GM12891 (cell line): ENCODE measurements at regions not wholly inside any gene's neighbourhood (a gene's known extent, or its start where the extent isn't known, plus 50 kb on each side); places are given as distances from the start of the nearest gene placed in this dataset.

Source experiments
- POLR2A ChIP-seq: IDR thresholded peaks from 2 replicates; pipeline ENCODE4 v1.6.1; 2011; ENCODE audit warnings: low read depth, low read length, control low read depth
- POLR2AphosphoS5 ChIP-seq: IDR thresholded peaks from 2 replicates; pipeline ENCODE4 v1.6.1; 2011; ENCODE audit warnings: low read depth, low read length, control low read depth

DNA sequence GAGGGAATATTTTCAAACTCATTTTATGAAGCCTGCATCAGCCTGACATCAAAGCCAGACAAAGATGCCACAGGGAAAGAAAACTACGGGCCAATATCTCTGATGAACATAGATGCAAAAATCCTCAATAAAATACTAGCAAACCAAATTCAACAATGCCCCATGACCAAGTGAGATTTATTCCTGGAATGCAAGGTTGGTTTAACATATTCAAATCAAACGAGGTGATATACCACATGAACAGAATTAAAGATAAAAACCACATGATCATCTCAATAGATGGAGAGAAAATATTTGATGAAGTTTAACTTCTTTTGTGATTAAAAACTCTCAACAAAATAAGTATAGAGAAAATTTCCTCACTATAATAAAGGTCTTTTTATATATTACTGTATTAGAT is 792.0 kb upstream of the ZNF608 start:
- TF ChIP-seq POLR2AphosphoS5 (no peak), POLR2A (no peak)
